HepG2 (cell line): ENCODE measurements at regions not wholly inside any gene's neighbourhood (a gene's known extent, or its start where the extent isn't known, plus 50 kb on each side); places are given as distances from the start of the nearest gene placed in this dataset.

Experiments used
- ATAC-seq: fragments of 200-7000 bp; cut with Tn5 transposase; 3 replicates; pipeline ENCODE4 v1.9.1; 2020; ENCODE audit warnings: mild to moderate bottlenecking, moderate library complexity
- BruUV-seq: library from RNA; stranded (reverse); fragments of 400-500 nt; replicated peaks from 2 replicates; lab custom pipeline; 2021; lab: Mats Ljungman, UMichigan
- CTCF ChIA-PET: fragments of 300-600 bp; formaldehyde crosslinking; extraction: SDS; loops from one replicate; lab custom pipeline; 2021; ENCODE audit warnings: low total read pairs, inconsistent platforms, low intra/inter-chr PET ratio; lab: Yijun Ruan, JAX
- POLR2A ChIA-PET: fragments of 350-600 bp; sonication (Branson Sonifier 250); formaldehyde crosslinking; loops from one replicate; lab custom pipeline; 2020; ENCODE audit warnings: antibody characterized with exemption, inconsistent platforms; lab: Yijun Ruan, JAX
- DNase-seq: peaks from one replicate; pipeline ENCODE4 v3.0.0-alpha.2; 2015; ENCODE audit warnings: low spot score
- FAIRE-seq: peaks from 3 replicates; lab custom pipeline; 2011; peaks lifted over from hg19 to GRCh38; lab: Jason Lieb, UNC
- H2AFZ ChIP-seq: one replicate; pipeline ENCODE4 v1.6.1; 2011; ENCODE audit warnings: low read length, inconsistent platforms
- H3K27ac ChIP-seq: fragments of 300-600 bp; 3 replicates; pipeline ENCODE4 v1.8.0; 2011; ENCODE audit warnings: mixed run types, mild to moderate bottlenecking, mixed read lengths, low read length, inconsistent platforms; ENCODE audit not compliant: insufficient read depth; ENCODE audit errors: extremely low read length
- H3K27me3 ChIP-seq, 2 experiments: fragments of 200-600 bp in 1 of 2; 2 replicates in 1 of 2; 3 replicates in 1 of 2; pipeline versions ENCODE4 v1.6.0 to v1.8.0; 2011; ENCODE audit warnings: low read length in 2 of 2, mild to moderate bottlenecking in 2 of 2, moderate library complexity in 2 of 2, inconsistent platforms in 1 of 2; ENCODE audit not compliant: insufficient read depth in 2 of 2, control insufficient read depth in 1 of 2
- H3K36me3 ChIP-seq, 2 experiments: fragments of 200-600 bp in 1 of 2; replicated peaks in 1 of 2; 2 replicates in 1 of 2; 3 replicates in 1 of 2; pipeline versions ENCODE4 v1.5.1 to v1.8.0; 2011; ENCODE audit warnings: low read length in 2 of 2, inconsistent platforms in 1 of 2; ENCODE audit not compliant: insufficient read depth in 2 of 2, control insufficient read depth in 1 of 2
- H3K4me1 ChIP-seq: 2 replicates; pipeline ENCODE4 v1.5.1; 2012; ENCODE audit warnings: low read length, inconsistent platforms; ENCODE audit not compliant: insufficient read depth
- H3K4me2 ChIP-seq: 2 replicates; pipeline ENCODE4 v1.6.0; 2011; ENCODE audit warnings: low read depth, low read length, inconsistent platforms
- H3K4me3 ChIP-seq, 3 experiments: fragments of 200-600 bp in 1 of 3; sonication (generic), shearing (Covaris generic) in 1 of 3; replicated peaks in 1 of 3; 2 replicates each; pipeline ENCODE4 v1.5.1; 2011 to 2016; ENCODE audit warnings: low read length in 3 of 3, inconsistent platforms in 2 of 3, low read depth in 2 of 3, mild to moderate bottlenecking in 2 of 3, control low read depth in 1 of 3, mixed read lengths in 1 of 3; ENCODE audit not compliant: insufficient read depth in 1 of 3
- H3K79me2 ChIP-seq: one replicate; pipeline ENCODE4 v1.6.1; 2011; ENCODE audit warnings: low read length, inconsistent platforms; ENCODE audit not compliant: insufficient read depth
- H3K9ac ChIP-seq: 2 replicates; pipeline ENCODE4 v1.6.0; 2011; ENCODE audit warnings: mild to moderate bottlenecking, low read depth, low read length, inconsistent platforms; ENCODE audit not compliant: insufficient read depth
- H3K9me3 ChIP-seq: 2 replicates; pipeline ENCODE4 v1.5.1; 2012; ENCODE audit warnings: mild to moderate bottlenecking, low read length
- H4K20me1 ChIP-seq: 2 replicates; pipeline ENCODE4 v1.6.0; 2011; ENCODE audit warnings: inconsistent platforms, mild to moderate bottlenecking, low read length, moderate library complexity; ENCODE audit not compliant: insufficient read depth
- ASH2L ChIP-seq: fragments of 300-600, 200-600 bp; sonication (generic); IDR thresholded peaks from 2 replicates; pipeline ENCODE4 v1.7.0; 2017; ENCODE audit warnings: low read depth, mild to moderate bottlenecking, moderate library complexity, mixed read lengths, low read length; ENCODE audit not compliant: insufficient read length
- CCDC6 ChIP-seq: sonication (generic); formaldehyde crosslinking; IDR thresholded peaks from 2 replicates; pipeline ENCODE4 v1.8.1; 2022; ENCODE audit warnings: mild to moderate bottlenecking, missing genetic modification reagents, moderate library complexity
- CENPT ChIP-seq: sonication (generic); formaldehyde crosslinking; IDR thresholded peaks from 2 replicates; pipeline ENCODE4 v1.8.0; 2022; ENCODE audit warnings: low read depth, mild to moderate bottlenecking, moderate library complexity, missing genetic modification reagents
- HOXA5 ChIP-seq: sonication (generic); formaldehyde crosslinking; IDR thresholded peaks from 2 replicates; pipeline ENCODE4 v1.4.0; 2020; ENCODE audit warnings: missing genetic modification reagents
- SIX1 ChIP-seq: sonication (generic); formaldehyde crosslinking; IDR thresholded peaks from 2 replicates; pipeline ENCODE4 v1.4.0; 2020; ENCODE audit warnings: missing genetic modification reagents, borderline replicate concordance
- YEATS2 ChIP-seq: sonication (generic); formaldehyde crosslinking; IDR thresholded peaks from 2 replicates; pipeline ENCODE4 v1.4.0; 2020; ENCODE audit warnings: missing genetic modification reagents, borderline replicate concordance
- ZNF230 ChIP-seq: sonication (generic); formaldehyde crosslinking; IDR thresholded peaks from 2 replicates; pipeline ENCODE4 v1.4.0; 2020; ENCODE audit warnings: mild to moderate bottlenecking, missing genetic modification reagents
- WGBS: methylation state at CpG from one replicate; pipeline ENCODE4 v1.1.6; 2017; ENCODE audit warnings: low lambda C conversion rate; 5-methylcytosine and 5-hydroxymethylcytosine counted together
- in situ Hi-C: cut with HindIII; loops from 2 replicates; pipeline ENCODE4 v1.10.0; 2017; ENCODE audit warnings: low pct_unique_long_range_greater_than_20kb; ENCODE audit not compliant: extremely low pct_ligation_motif_present
- intact Hi-C: fragments of 100-400 bp; cut with micrococcal nuclease; formaldehyde crosslinking; loops from one replicate; pipeline ENCODE4 v1.10.0; 2022; ENCODE audit not compliant: unreplicated experiment
- TF ChIP-seq, protein P1 (sequence below): sonication (generic); formaldehyde crosslinking; IDR thresholded peaks from 2 replicates; pipeline ENCODE4 v1.4.0; 2020; ENCODE audit warnings: missing genetic modification reagents
- TF ChIP-seq, protein P2 (sequence below): sonication (generic); formaldehyde crosslinking; IDR thresholded peaks from 2 replicates; pipeline ENCODE4 v1.4.0; 2020; ENCODE audit warnings: mild to moderate bottlenecking, missing genetic modification reagents
- TF ChIP-seq, protein P3 (sequence below): sonication (generic); formaldehyde crosslinking; IDR thresholded peaks from 2 replicates; pipeline ENCODE4 v1.4.0; 2020; ENCODE audit warnings: missing genetic modification reagents
- TF ChIP-seq, protein P4 (sequence below): sonication (generic); formaldehyde crosslinking; IDR thresholded peaks from 2 replicates; pipeline ENCODE4 v1.9.0; 2022; ENCODE audit warnings: missing genetic modification reagents, mild to moderate bottlenecking, borderline replicate concordance

DNA sequence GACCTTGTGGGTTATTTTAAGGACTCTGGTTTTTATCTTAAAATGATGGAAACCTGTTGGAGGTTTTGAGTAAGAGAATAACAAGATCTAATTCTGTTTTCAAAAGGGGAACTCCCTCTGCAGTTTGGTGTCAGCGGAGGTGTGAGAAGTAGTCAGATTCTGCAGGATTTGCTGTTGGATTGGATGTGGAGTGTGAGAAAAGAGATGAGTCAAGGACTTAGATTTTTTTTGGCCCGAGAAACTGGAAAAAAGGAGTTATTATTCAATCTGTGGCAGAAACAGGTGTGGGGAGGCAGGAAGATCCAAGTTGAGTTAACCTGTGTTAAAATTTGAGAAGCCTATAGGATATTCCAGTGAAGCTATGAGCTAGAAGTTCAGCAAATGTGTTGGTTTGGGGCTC, 337.2 kb upstream of the FANCL start (continued):
- no peak for TF ChIP-seq CENPT (CRISPR knock-in tag)
- TF ChIP-seq, protein P1, sequence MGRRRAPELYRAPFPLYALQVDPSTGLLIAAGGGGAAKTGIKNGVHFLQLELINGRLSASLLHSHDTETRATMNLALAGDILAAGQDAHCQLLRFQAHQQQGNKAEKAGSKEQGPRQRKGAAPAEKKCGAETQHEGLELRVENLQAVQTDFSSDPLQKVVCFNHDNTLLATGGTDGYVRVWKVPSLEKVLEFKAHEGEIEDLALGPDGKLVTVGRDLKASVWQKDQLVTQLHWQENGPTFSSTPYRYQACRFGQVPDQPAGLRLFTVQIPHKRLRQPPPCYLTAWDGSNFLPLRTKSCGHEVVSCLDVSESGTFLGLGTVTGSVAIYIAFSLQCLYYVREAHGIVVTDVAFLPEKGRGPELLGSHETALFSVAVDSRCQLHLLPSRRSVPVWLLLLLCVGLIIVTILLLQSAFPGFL (CRISPR knock-in tag) = no peak
- no peak for TF ChIP-seq ZNF230
- TF ChIP-seq, protein P2, sequence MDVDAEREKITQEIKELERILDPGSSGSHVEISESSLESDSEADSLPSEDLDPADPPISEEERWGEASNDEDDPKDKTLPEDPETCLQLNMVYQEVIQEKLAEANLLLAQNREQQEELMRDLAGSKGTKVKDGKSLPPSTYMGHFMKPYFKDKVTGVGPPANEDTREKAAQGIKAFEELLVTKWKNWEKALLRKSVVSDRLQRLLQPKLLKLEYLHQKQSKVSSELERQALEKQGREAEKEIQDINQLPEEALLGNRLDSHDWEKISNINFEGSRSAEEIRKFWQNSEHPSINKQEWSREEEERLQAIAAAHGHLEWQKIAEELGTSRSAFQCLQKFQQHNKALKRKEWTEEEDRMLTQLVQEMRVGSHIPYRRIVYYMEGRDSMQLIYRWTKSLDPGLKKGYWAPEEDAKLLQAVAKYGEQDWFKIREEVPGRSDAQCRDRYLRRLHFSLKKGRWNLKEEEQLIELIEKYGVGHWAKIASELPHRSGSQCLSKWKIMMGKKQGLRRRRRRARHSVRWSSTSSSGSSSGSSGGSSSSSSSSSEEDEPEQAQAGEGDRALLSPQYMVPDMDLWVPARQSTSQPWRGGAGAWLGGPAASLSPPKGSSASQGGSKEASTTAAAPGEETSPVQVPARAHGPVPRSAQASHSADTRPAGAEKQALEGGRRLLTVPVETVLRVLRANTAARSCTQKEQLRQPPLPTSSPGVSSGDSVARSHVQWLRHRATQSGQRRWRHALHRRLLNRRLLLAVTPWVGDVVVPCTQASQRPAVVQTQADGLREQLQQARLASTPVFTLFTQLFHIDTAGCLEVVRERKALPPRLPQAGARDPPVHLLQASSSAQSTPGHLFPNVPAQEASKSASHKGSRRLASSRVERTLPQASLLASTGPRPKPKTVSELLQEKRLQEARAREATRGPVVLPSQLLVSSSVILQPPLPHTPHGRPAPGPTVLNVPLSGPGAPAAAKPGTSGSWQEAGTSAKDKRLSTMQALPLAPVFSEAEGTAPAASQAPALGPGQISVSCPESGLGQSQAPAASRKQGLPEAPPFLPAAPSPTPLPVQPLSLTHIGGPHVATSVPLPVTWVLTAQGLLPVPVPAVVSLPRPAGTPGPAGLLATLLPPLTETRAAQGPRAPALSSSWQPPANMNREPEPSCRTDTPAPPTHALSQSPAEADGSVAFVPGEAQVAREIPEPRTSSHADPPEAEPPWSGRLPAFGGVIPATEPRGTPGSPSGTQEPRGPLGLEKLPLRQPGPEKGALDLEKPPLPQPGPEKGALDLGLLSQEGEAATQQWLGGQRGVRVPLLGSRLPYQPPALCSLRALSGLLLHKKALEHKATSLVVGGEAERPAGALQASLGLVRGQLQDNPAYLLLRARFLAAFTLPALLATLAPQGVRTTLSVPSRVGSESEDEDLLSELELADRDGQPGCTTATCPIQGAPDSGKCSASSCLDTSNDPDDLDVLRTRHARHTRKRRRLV = no peak
- TF ChIP-seq ASH2L = no peak
- TF ChIP-seq HOXA5 (CRISPR knock-in tag) = no peak
- no peak for TF ChIP-seq YEATS2 (CRISPR knock-in tag)

DNA sequence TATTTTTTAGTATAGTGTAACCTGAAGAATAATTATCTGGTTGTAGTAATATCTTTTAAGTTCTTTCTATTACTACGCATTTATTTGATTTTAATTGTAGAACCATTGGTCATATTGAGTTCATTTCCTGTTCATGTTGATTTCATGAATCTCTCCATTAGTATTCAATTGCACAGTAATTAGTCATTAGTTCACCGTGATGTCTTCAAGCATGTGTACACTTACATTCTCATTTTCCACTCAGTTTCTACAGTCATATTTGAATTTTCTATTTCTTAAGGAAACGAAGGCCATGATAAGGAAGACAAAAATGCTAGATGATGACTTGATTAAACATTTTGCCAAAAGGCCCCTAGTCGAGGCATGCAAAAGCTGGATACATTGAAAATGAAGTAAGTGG, 333.7 kb upstream of the FANCL start:
- 2% methylated on average over 4 of the region's 4 CpGs for WGBS
- no peaks in the 10 kb centered on the region for H3K27me3 ChIP-seq
- no peak overlapping the region for H3K9ac ChIP-seq
- FAIRE-seq = no peak
- DNase-seq = no peak
- POLR2A ChIA-PET = no interaction called here
- no peak overlapping the region for H3K4me2 ChIP-seq
- in situ Hi-C loops (no loop called here), intact Hi-C loops (no loop called here)
- H2AFZ ChIP-seq = no peak overlapping the region
- no peak for ATAC-seq
- no peaks in the 10 kb centered on the region for H3K79me2 ChIP-seq
- no peaks in the 10 kb centered on the region for H3K9me3 ChIP-seq
- CTCF ChIA-PET = no interaction called here
- H4K20me1 ChIP-seq = no peaks in the 10 kb centered on the region
- no peaks in the 10 kb centered on the region for H3K4me1 ChIP-seq
- H3K27ac ChIP-seq = no peak overlapping the region
- BruUV-seq = no TSS peak
- H3K36me3 ChIP-seq = no peaks in the 10 kb centered on the region
- no peak overlapping the region for H3K4me3 ChIP-seq
- no peak for TF ChIP-seq SIX1 (CRISPR knock-in tag)
- TF ChIP-seq, protein P3, sequence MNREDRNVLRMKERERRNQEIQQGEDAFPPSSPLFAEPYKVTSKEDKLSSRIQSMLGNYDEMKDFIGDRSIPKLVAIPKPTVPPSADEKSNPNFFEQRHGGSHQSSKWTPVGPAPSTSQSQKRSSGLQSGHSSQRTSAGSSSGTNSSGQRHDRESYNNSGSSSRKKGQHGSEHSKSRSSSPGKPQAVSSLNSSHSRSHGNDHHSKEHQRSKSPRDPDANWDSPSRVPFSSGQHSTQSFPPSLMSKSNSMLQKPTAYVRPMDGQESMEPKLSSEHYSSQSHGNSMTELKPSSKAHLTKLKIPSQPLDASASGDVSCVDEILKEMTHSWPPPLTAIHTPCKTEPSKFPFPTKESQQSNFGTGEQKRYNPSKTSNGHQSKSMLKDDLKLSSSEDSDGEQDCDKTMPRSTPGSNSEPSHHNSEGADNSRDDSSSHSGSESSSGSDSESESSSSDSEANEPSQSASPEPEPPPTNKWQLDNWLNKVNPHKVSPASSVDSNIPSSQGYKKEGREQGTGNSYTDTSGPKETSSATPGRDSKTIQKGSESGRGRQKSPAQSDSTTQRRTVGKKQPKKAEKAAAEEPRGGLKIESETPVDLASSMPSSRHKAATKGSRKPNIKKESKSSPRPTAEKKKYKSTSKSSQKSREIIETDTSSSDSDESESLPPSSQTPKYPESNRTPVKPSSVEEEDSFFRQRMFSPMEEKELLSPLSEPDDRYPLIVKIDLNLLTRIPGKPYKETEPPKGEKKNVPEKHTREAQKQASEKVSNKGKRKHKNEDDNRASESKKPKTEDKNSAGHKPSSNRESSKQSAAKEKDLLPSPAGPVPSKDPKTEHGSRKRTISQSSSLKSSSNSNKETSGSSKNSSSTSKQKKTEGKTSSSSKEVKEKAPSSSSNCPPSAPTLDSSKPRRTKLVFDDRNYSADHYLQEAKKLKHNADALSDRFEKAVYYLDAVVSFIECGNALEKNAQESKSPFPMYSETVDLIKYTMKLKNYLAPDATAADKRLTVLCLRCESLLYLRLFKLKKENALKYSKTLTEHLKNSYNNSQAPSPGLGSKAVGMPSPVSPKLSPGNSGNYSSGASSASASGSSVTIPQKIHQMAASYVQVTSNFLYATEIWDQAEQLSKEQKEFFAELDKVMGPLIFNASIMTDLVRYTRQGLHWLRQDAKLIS (CRISPR knock-in tag) = no peak
- TF ChIP-seq, protein P4, sequence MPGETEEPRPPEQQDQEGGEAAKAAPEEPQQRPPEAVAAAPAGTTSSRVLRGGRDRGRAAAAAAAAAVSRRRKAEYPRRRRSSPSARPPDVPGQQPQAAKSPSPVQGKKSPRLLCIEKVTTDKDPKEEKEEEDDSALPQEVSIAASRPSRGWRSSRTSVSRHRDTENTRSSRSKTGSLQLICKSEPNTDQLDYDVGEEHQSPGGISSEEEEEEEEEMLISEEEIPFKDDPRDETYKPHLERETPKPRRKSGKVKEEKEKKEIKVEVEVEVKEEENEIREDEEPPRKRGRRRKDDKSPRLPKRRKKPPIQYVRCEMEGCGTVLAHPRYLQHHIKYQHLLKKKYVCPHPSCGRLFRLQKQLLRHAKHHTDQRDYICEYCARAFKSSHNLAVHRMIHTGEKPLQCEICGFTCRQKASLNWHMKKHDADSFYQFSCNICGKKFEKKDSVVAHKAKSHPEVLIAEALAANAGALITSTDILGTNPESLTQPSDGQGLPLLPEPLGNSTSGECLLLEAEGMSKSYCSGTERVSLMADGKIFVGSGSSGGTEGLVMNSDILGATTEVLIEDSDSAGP (CRISPR knock-in tag) = no peak
- no peak for TF ChIP-seq CCDC6 (CRISPR knock-in tag)
